ENCODE measurements at regions not wholly inside any gene's neighbourhood (a gene's known extent, or its start where the extent isn't known, plus 50 kb on each side); places are given as distances from the start of the nearest gene placed in this dataset.

DNA sequence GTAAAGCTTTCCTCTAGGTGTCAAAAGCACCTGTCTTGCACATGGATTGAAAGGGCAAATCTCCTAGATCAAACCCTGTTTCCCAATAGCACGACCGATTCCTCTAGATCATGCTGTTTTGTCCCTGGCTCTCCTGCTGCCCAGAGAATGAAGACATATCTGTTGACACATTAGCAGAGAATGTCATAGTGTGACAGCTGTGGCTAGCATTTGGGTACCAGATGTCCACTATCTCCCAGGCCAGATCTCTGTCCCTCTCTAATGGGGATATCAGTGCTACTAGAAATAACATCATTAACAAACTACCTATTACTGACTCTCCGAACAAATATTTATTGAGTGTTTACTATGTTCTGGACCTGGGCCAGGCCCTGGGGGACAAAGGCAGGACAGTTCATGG is 72.4 kb upstream of the ISX start:
- Mint-ChIP-seq H3K9me3 (peaks cover 3% of the 10 kb centered on the region), H3K4me3 (no peak overlapping the region), H3K36me3 (ENCODE audit: low read depth) (no peaks in the 10 kb centered on the region), H3K27me3 (peaks cover 11% of the 10 kb centered on the region), H3K4me1 (no peaks in the 10 kb centered on the region), H3K27ac (no peak overlapping the region)
- no peak for TF ChIP-seq CTCF (IDR thresholded peaks at IDR 0.05)
- intact Hi-C loops (cut with micrococcal nuclease): no loop called here
- POLR2A ChIA-PET: no interaction called here
- CTCF ChIA-PET: no interaction called here
- no peak for DNase-seq
- no peak for ATAC-seq (ENCODE audit: low read depth)

GRCh38 chr22:34997633-34998299 is 68.2 kb upstream of the ISX start:
- no peak for ATAC-seq (ENCODE audit: low read depth)
- peaks cover 5% of the 10 kb centered on the region for H3K27me3 Mint-ChIP-seq
- intact Hi-C loops (cut with micrococcal nuclease): no loop called here
- no peaks in the 10 kb centered on the region for H3K9me3 Mint-ChIP-seq
- no peak for DNase-seq
- no peak overlapping the region for H3K4me3 Mint-ChIP-seq
- no peak for TF ChIP-seq CTCF (IDR thresholded peaks at IDR 0.05)
- ChIA-PET CTCF (no interaction called here), POLR2A (no interaction called here)
- H3K36me3 Mint-ChIP-seq (ENCODE audit: low read depth): no peaks in the 10 kb centered on the region
- H3K27ac Mint-ChIP-seq: no peak overlapping the region
- no peaks in the 10 kb centered on the region for H3K4me1 Mint-ChIP-seq

DNA sequence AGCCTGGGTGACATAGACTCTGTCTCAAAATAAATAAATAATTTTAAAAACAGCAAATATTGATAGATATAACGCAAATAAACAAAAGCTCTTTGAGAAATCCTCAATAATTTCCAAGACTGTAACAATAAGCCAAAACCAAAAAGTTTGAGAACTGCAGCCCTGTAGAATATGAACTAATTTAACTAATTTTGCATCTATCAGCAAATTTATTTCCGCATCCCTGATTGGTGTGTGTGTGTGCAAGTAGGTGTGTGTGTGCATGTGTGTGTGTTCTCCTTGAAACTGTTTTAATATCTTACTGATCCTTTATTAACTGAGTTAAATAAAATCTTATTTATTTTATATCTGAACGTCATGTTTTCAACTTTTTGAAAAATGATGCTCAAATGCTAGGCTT is 67.0 kb upstream of the ISX start:
- POLR2A ChIA-PET: no interaction called here
- Mint-ChIP-seq H3K4me3 (no peak overlapping the region), H3K4me1 (no peaks in the 10 kb centered on the region), H3K27me3 (peaks cover 4% of the 10 kb centered on the region), H3K27ac (no peak overlapping the region), H3K9me3 (no peaks in the 10 kb centered on the region), H3K36me3 (ENCODE audit: low read depth) (no peaks in the 10 kb centered on the region)
- no peak for TF ChIP-seq CTCF (IDR thresholded peaks at IDR 0.05)
- no peak for ATAC-seq (ENCODE audit: low read depth)
- no peak for DNase-seq
- intact Hi-C loops (cut with micrococcal nuclease): no loop called here
- CTCF ChIA-PET: no interaction called here

- H3K4me1 Mint-ChIP-seq: no peaks in the 10 kb centered on the region
- ChIA-PET CTCF (no interaction called here), POLR2A (no interaction called here)
- no peaks in the 10 kb centered on the region for H3K36me3 Mint-ChIP-seq (ENCODE audit: low read depth)
- DNase-seq: no peak
- H3K27ac Mint-ChIP-seq: no peak overlapping the region
- H3K9me3 Mint-ChIP-seq: no peaks in the 10 kb centered on the region
- H3K4me3 Mint-ChIP-seq: no peak overlapping the region
- intact Hi-C loops (cut with micrococcal nuclease): no loop called here
- peaks cover 14% of the 10 kb centered on the region for H3K27me3 Mint-ChIP-seq
- no peak for ATAC-seq (ENCODE audit: low read depth)
- TF ChIP-seq CTCF (IDR thresholded peaks at IDR 0.05): no peak
Observed at GRCh38 chr22:35008213-35008612, 57.7 kb upstream of the ISX start.

DNA sequence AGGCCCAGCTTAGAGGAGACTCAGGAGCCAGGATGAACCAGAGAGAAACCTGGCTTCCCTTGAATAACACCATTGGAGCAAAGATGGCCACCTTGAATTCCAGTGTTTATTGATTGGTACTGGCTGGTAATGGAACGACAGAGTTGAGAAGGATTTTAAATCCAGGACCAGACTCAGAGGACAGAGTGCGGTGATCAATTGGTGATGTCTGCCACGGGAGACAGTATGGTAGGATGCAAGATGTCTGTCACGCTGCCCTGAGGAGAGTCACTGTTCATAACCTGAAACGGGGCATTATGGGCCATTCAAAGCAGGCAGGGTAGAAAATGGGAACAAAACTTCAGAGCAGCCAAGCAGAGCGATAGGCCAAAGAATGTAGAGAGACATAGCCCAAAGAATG is 55.4 kb upstream of the ISX start:
- Mint-ChIP-seq H3K4me3 (no peak overlapping the region), H3K4me1 (no peaks in the 10 kb centered on the region), H3K27ac (no peak overlapping the region), H3K36me3 (ENCODE audit: low read depth) (no peaks in the 10 kb centered on the region), H3K27me3 (peaks cover 14% of the 10 kb centered on the region), H3K9me3 (no peaks in the 10 kb centered on the region)
- intact Hi-C loops (cut with micrococcal nuclease): no loop called here
- ATAC-seq (ENCODE audit: low read depth) (no peak), DNase-seq (no peak)
- POLR2A ChIA-PET: no interaction called here
- CTCF ChIA-PET: interaction anchor here (1.2 kb wide), 1 partner anchor 13 kb away, joined by 4 read pairs; no protein-coding TSS in a partner anchor
- no peak for TF ChIP-seq CTCF (IDR thresholded peaks at IDR 0.05)

All from activated B cell treated with CpG ODN at 0.5 μM for 24 hours (primary cell).